ENCODE measurements at regions not wholly inside any gene's neighbourhood (a gene's known extent, or its start where the extent isn't known, plus 50 kb on each side); places are given as distances from the start of the nearest gene placed in this dataset.

GRCh38 chr11:95566211-95566610 lies 223.4 kb downstream of the FAM76B start:
- Mint-ChIP-seq H3K27me3 (peaks cover 47% of the 10 kb centered on the region), H3K9me3 (peaks cover 6% of the 10 kb centered on the region), H3K36me3 (ENCODE audit: insufficient read depth) (no peaks in the 10 kb centered on the region), H3K4me3 (no peak overlapping the region), H3K4me1 (no peaks in the 10 kb centered on the region), H3K27ac (ENCODE audit: low read depth) (no peak overlapping the region)
- DNase-seq (ENCODE audit: low spot score in 2 of 2) (no peak), ATAC-seq (replicated peaks; ENCODE audit: extremely low read depth, poor library complexity, severe bottlenecking) (no peak)

- peaks cover 43% of the 10 kb centered on the region for H3K27me3 Mint-ChIP-seq
- no peak overlapping the region for H3K4me3 Mint-ChIP-seq
- DNase-seq (ENCODE audit: low spot score in 2 of 2) (no peak), ATAC-seq (replicated peaks; ENCODE audit: extremely low read depth, poor library complexity, severe bottlenecking) (no peak)
- peaks cover 6% of the 10 kb centered on the region for H3K9me3 Mint-ChIP-seq
- no peak overlapping the region for H3K27ac Mint-ChIP-seq (ENCODE audit: low read depth)
- H3K36me3 Mint-ChIP-seq (ENCODE audit: insufficient read depth): no peaks in the 10 kb centered on the region
- no peaks in the 10 kb centered on the region for H3K4me1 Mint-ChIP-seq
These were observed 223.8 kb downstream of the FAM76B start for GRCh38 chr11:95565724-95566141.

GRCh38 chr11:95563859-95564258 lies 225.7 kb downstream of the FAM76B start:
- H3K4me3 Mint-ChIP-seq: no peak overlapping the region
- DNase-seq (ENCODE audit: low spot score in 2 of 2): no peak
- no peaks in the 10 kb centered on the region for H3K36me3 Mint-ChIP-seq (ENCODE audit: insufficient read depth)
- no peaks in the 10 kb centered on the region for H3K4me1 Mint-ChIP-seq
- no peak overlapping the region for H3K27ac Mint-ChIP-seq (ENCODE audit: low read depth)
- no peaks in the 10 kb centered on the region for H3K9me3 Mint-ChIP-seq
- H3K27me3 Mint-ChIP-seq: peaks cover 27% of the 10 kb centered on the region
- no peak for ATAC-seq (replicated peaks; ENCODE audit: extremely low read depth, poor library complexity, severe bottlenecking)

DNA sequence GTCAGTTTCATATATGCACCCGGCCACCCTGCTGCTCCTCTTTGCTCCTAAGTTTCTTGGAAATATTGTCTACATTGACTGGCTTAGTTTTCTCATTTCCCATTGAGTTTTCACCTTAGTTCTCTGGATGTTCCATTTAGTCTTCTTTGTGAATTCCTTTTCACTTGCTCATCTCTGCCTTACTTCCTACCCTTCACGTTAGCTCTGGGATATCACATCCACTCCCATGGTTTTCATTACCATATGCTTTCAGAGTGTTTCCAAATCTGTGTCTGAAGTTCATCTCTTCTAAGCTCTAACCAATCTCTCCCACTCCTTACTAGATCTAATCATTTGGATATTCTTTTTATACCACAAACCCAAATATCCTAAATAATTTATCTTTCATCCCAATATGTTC lies 226.4 kb downstream of the FAM76B start:
- DNase-seq (ENCODE audit: low spot score in 2 of 2) (no peak), ATAC-seq (replicated peaks; ENCODE audit: extremely low read depth, poor library complexity, severe bottlenecking) (no peak)
- H3K36me3 Mint-ChIP-seq (ENCODE audit: insufficient read depth): no peaks in the 10 kb centered on the region
- no peaks in the 10 kb centered on the region for H3K4me1 Mint-ChIP-seq
- peaks cover 20% of the 10 kb centered on the region for H3K27me3 Mint-ChIP-seq
- H3K9me3 Mint-ChIP-seq: no peaks in the 10 kb centered on the region
- no peak overlapping the region for H3K4me3 Mint-ChIP-seq
- H3K27ac Mint-ChIP-seq (ENCODE audit: low read depth): no peak overlapping the region

DNA sequence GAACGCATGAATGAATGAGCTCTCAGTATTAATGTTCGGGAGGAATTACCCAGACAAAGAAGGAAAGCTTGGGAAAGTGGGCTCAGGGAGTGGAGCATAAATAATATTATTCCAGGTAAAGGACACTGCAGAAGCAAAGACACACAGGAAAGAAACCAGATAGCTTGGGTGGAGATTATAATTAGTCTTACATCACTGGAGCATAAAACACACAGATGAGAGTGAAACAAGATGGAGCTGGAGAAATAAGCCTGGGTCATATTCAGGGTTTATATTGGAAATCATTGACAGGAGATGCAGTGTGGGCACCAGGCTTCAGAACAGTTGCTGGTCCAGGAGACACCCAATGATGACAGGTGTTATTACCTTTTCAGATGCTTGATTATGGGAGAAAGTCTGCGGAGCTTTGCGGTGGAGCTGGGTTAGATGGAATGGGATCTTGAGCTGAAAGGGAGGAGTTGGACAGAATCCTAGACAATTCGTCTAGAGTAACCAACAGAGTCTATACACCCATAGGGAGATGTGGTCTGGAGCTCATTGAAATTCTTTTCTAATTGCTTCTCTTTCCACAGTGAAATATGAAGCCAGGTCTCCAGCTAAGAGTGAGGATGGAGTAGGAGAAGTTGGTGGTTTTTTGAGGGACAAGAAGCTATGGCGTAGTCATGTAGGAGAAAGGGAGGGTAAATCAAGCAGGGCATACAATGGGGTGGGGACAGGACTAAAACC lies 227.2 kb downstream of the FAM76B start:
- H3K4me3 Mint-ChIP-seq: no peak overlapping the region
- DNase-seq (ENCODE audit: low spot score in 2 of 2): no peak
- peaks cover 12% of the 10 kb centered on the region for H3K27me3 Mint-ChIP-seq
- ATAC-seq (replicated peaks; ENCODE audit: extremely low read depth, poor library complexity, severe bottlenecking): no peak
- no peaks in the 10 kb centered on the region for H3K9me3 Mint-ChIP-seq
- H3K27ac Mint-ChIP-seq (ENCODE audit: low read depth): no peak overlapping the region
- H3K36me3 Mint-ChIP-seq (ENCODE audit: insufficient read depth): no peaks in the 10 kb centered on the region
- no peaks in the 10 kb centered on the region for H3K4me1 Mint-ChIP-seq

GRCh38 chr11:95559899-95560298 lies 229.7 kb downstream of the FAM76B start:
- DNase-seq (ENCODE audit: low spot score in 2 of 2): no peak
- no peaks in the 10 kb centered on the region for H3K4me1 Mint-ChIP-seq
- H3K9me3 Mint-ChIP-seq: no peaks in the 10 kb centered on the region
- no peak overlapping the region for H3K27ac Mint-ChIP-seq (ENCODE audit: low read depth)
- no peaks in the 10 kb centered on the region for H3K36me3 Mint-ChIP-seq (ENCODE audit: insufficient read depth)
- no peak overlapping the region for H3K4me3 Mint-ChIP-seq
- ATAC-seq (replicated peaks; ENCODE audit: extremely low read depth, poor library complexity, severe bottlenecking): no peak
- H3K27me3 Mint-ChIP-seq: peaks cover 21% of the 10 kb centered on the region

- no peak for DNase-seq (ENCODE audit: low spot score in 2 of 2)
- no peak overlapping the region for H3K4me3 Mint-ChIP-seq
These were observed 232.2 kb downstream of the FAM76B start for GRCh38 chr11:95557376-95557775.

GRCh38 chr11:95556342-95557163 lies 233.0 kb downstream of the FAM76B start:
- no peak overlapping the region for H3K27ac Mint-ChIP-seq (ENCODE audit: low read depth)
- no peak for DNase-seq (ENCODE audit: low spot score in 2 of 2)

More at GRCh38 chr11:95557376-95557775, 232.2 kb downstream of the FAM76B start:
- no peak overlapping the region for H3K27ac Mint-ChIP-seq (ENCODE audit: low read depth)
- H3K4me1 Mint-ChIP-seq: no peaks in the 10 kb centered on the region
- ATAC-seq (replicated peaks; ENCODE audit: extremely low read depth, poor library complexity, severe bottlenecking): no peak
- H3K9me3 Mint-ChIP-seq: no peaks in the 10 kb centered on the region
- peaks cover 16% of the 10 kb centered on the region for H3K27me3 Mint-ChIP-seq
- no peaks in the 10 kb centered on the region for H3K36me3 Mint-ChIP-seq (ENCODE audit: insufficient read depth)

GRCh38 chr11:95556011-95556341 lies 233.6 kb downstream of the FAM76B start:
- H3K27ac Mint-ChIP-seq (ENCODE audit: low read depth): no peak overlapping the region
- no peaks in the 10 kb centered on the region for H3K9me3 Mint-ChIP-seq
- no peaks in the 10 kb centered on the region for H3K36me3 Mint-ChIP-seq (ENCODE audit: insufficient read depth)
- peaks cover 9% of the 10 kb centered on the region for H3K27me3 Mint-ChIP-seq
- H3K4me1 Mint-ChIP-seq: no peaks in the 10 kb centered on the region
- no peak for DNase-seq (ENCODE audit: low spot score in 2 of 2)
- no peak overlapping the region for H3K4me3 Mint-ChIP-seq
- no peak for ATAC-seq (replicated peaks; ENCODE audit: extremely low read depth, poor library complexity, severe bottlenecking)

More at GRCh38 chr11:95556342-95557163, 233.0 kb downstream of the FAM76B start:
- ATAC-seq (replicated peaks; ENCODE audit: extremely low read depth, poor library complexity, severe bottlenecking): no peak
- H3K4me1 Mint-ChIP-seq: no peaks in the 10 kb centered on the region
- H3K9me3 Mint-ChIP-seq: no peaks in the 10 kb centered on the region
- H3K36me3 Mint-ChIP-seq (ENCODE audit: insufficient read depth): no peaks in the 10 kb centered on the region
- peaks cover 9% of the 10 kb centered on the region for H3K27me3 Mint-ChIP-seq
- H3K4me3 Mint-ChIP-seq: no peak overlapping the region

- Mint-ChIP-seq H3K36me3 (ENCODE audit: insufficient read depth) (no peaks in the 10 kb centered on the region), H3K4me1 (no peaks in the 10 kb centered on the region), H3K27me3 (peaks cover 9% of the 10 kb centered on the region), H3K27ac (ENCODE audit: low read depth) (no peak overlapping the region), H3K9me3 (no peaks in the 10 kb centered on the region), H3K4me3 (no peak overlapping the region)
- no peak for ATAC-seq (replicated peaks; ENCODE audit: extremely low read depth, poor library complexity, severe bottlenecking)
- no peak for DNase-seq (ENCODE audit: low spot score in 2 of 2)
These were observed 234.7 kb downstream of the FAM76B start for GRCh38 chr11:95554911-95555310.

GRCh38 chr11:95549301-95549700 lies 240.3 kb downstream of the FAM76B start:
- Mint-ChIP-seq H3K27ac (ENCODE audit: low read depth) (no peak overlapping the region), H3K9me3 (no peaks in the 10 kb centered on the region)

DNA sequence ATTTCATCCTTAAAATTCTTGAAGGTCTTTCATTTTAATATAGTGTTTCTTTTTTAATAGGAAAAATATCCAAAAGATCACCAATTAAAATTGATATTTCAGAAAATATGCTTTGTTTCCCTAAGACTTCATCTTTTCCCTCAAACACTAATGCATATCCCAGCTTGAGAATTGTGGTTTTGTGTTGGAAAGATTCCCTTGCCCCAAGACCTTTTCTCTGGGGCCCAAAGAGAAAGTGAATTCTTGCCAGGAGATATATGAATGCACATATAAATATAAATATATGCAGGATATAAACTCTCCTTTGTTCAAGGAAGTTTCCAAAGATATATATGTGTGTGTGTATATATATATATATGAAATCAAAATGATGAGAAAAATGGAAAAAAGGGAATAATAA lies 241.2 kb downstream of the FAM76B start:
- no peak overlapping the region for H3K4me3 Mint-ChIP-seq
- no peaks in the 10 kb centered on the region for H3K9me3 Mint-ChIP-seq
- no peaks in the 10 kb centered on the region for H3K27me3 Mint-ChIP-seq
- H3K27ac Mint-ChIP-seq (ENCODE audit: low read depth): no peak overlapping the region
- no peak for ATAC-seq (replicated peaks; ENCODE audit: extremely low read depth, poor library complexity, severe bottlenecking)
- no peak for DNase-seq (ENCODE audit: low spot score in 2 of 2)
- no peaks in the 10 kb centered on the region for H3K36me3 Mint-ChIP-seq (ENCODE audit: insufficient read depth)
- no peaks in the 10 kb centered on the region for H3K4me1 Mint-ChIP-seq

More at GRCh38 chr11:95549301-95549700, 240.3 kb downstream of the FAM76B start:
- no peak overlapping the region for H3K4me3 Mint-ChIP-seq
- no peaks in the 10 kb centered on the region for H3K4me1 Mint-ChIP-seq
- no peaks in the 10 kb centered on the region for H3K36me3 Mint-ChIP-seq (ENCODE audit: insufficient read depth)
- no peak for DNase-seq (ENCODE audit: low spot score in 2 of 2)
- ATAC-seq (replicated peaks; ENCODE audit: extremely low read depth, poor library complexity, severe bottlenecking): no peak
- no peaks in the 10 kb centered on the region for H3K27me3 Mint-ChIP-seq

GRCh38 chr11:95547976-95548375 lies 241.6 kb downstream of the FAM76B start:
- no peaks in the 10 kb centered on the region for H3K4me1 Mint-ChIP-seq
- DNase-seq (ENCODE audit: low spot score in 2 of 2): no peak

More at GRCh38 chr11:95547976-95548375, 241.6 kb downstream of the FAM76B start:
- no peak for ATAC-seq (replicated peaks; ENCODE audit: extremely low read depth, poor library complexity, severe bottlenecking)
- Mint-ChIP-seq H3K27me3 (no peaks in the 10 kb centered on the region), H3K27ac (ENCODE audit: low read depth) (no peak overlapping the region), H3K4me3 (no peak overlapping the region), H3K9me3 (no peaks in the 10 kb centered on the region), H3K36me3 (ENCODE audit: insufficient read depth) (no peaks in the 10 kb centered on the region)

Data from central memory CD8-positive, alpha-beta T cell (primary cell).